KMS-11 (cell line): ENCODE measurements at regions not wholly inside any gene's neighbourhood (a gene's known extent, or its start where the extent isn't known, plus 50 kb on each side); places are given as distances from the start of the nearest gene placed in this dataset.

ENCODE experiments used
- H2AFZ ChIP-seq: fragments of 200-600 bp; sonication (generic); 2 replicates; pipeline ENCODE4 v1.6.1; 2016; ENCODE audit warnings: antibody characterized with exemption, mixed run types, low read depth
- H3K27ac ChIP-seq: fragments of 200-600 bp; sonication (generic); 2 replicates; pipeline ENCODE4 v1.6.1; 2016; ENCODE audit warnings: mild to moderate bottlenecking, mixed run types
- H3K27me3 ChIP-seq: fragments of 200-600 bp; sonication (generic); 2 replicates; pipeline ENCODE4 v1.6.1; 2017; ENCODE audit warnings: mild to moderate bottlenecking, low read depth, mixed run types, moderate library complexity; ENCODE audit not compliant: insufficient read depth
- H3K36me3 ChIP-seq: fragments of 200-600 bp; sonication (generic); 2 replicates; pipeline ENCODE4 v1.6.1; 2017; ENCODE audit warnings: mild to moderate bottlenecking, mixed run types; ENCODE audit not compliant: insufficient read depth
- H3K4me1 ChIP-seq: fragments of 200-600 bp; sonication (generic); 2 replicates; pipeline ENCODE4 v1.6.1; 2016; ENCODE audit warnings: mild to moderate bottlenecking, low read depth, mixed run types; ENCODE audit not compliant: poor library complexity, severe bottlenecking
- H3K4me2 ChIP-seq: fragments of 200-600 bp; sonication (generic); 2 replicates; pipeline ENCODE4 v1.7.0; 2016; ENCODE audit warnings: mild to moderate bottlenecking, mixed run types
- H3K4me3 ChIP-seq: fragments of 200-600 bp; sonication (generic); IDR thresholded peaks from 2 replicates; pipeline ENCODE4 v1.6.1; 2017; ENCODE audit warnings: low read depth, low read length, mixed read lengths; ENCODE audit not compliant: insufficient read depth
- H3K79me2 ChIP-seq: fragments of 200-600 bp; sonication (generic); 2 replicates; pipeline ENCODE4 v1.6.1; 2016; ENCODE audit warnings: low read depth, mixed run types; ENCODE audit not compliant: insufficient read depth
- H3K9ac ChIP-seq: fragments of 200-600 bp; sonication (generic); 2 replicates; pipeline ENCODE4 v1.6.1; 2016; ENCODE audit warnings: mild to moderate bottlenecking, mixed run types
- H4K20me1 ChIP-seq: fragments of 200-600 bp; sonication (generic); 2 replicates; pipeline ENCODE4 v1.6.1; 2016; ENCODE audit warnings: mild to moderate bottlenecking, mixed run types; ENCODE audit not compliant: insufficient read depth
- TF ChIP-seq, protein P1 (sequence below): fragments of 200-600 bp; sonication (generic); conservative IDR thresholded peaks from 2 replicates; pipeline ENCODE4 v1.6.1; 2017; ENCODE audit warnings: low read depth, mild to moderate bottlenecking, antibody characterized with exemption, low read length, moderate library complexity, mixed read lengths

DNA sequence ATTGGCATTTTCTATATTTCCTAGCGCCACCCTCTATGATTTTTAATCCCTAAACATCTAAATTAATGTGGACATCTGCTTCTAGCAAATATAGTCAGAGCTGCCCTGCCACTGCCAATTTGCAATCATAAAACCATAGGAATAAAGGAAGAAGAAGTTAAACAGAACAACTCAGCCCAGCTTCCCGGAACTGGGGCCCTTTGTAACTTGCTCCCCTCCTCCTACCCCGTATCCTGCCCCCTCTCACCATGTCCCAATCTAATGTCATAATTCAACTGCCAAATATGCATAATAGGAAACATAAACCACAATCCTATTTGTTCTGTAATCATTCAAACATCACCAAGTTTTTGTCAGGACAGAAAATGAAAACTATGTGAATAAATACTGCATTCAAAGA lies 74.4 kb upstream of the ACP3 start:
- H3K27me3 ChIP-seq = no peaks in the 10 kb centered on the region
- H3K4me1 ChIP-seq = peaks cover 15% of the 10 kb centered on the region
- H2AFZ ChIP-seq = no peak overlapping the region
- H3K9ac ChIP-seq = no peak overlapping the region
- no peak overlapping the region for H3K4me2 ChIP-seq
- no peak overlapping the region for H3K4me3 ChIP-seq
- no peak overlapping the region for H3K27ac ChIP-seq
- H4K20me1 ChIP-seq = no peaks in the 10 kb centered on the region; the same call in 1 of the 2 replicates
- H3K36me3 ChIP-seq = no peaks in the 10 kb centered on the region
- no peaks in the 10 kb centered on the region for H3K79me2 ChIP-seq
- TF ChIP-seq, protein P1, sequence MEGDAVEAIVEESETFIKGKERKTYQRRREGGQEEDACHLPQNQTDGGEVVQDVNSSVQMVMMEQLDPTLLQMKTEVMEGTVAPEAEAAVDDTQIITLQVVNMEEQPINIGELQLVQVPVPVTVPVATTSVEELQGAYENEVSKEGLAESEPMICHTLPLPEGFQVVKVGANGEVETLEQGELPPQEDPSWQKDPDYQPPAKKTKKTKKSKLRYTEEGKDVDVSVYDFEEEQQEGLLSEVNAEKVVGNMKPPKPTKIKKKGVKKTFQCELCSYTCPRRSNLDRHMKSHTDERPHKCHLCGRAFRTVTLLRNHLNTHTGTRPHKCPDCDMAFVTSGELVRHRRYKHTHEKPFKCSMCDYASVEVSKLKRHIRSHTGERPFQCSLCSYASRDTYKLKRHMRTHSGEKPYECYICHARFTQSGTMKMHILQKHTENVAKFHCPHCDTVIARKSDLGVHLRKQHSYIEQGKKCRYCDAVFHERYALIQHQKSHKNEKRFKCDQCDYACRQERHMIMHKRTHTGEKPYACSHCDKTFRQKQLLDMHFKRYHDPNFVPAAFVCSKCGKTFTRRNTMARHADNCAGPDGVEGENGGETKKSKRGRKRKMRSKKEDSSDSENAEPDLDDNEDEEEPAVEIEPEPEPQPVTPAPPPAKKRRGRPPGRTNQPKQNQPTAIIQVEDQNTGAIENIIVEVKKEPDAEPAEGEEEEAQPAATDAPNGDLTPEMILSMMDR = no peak

DNA sequence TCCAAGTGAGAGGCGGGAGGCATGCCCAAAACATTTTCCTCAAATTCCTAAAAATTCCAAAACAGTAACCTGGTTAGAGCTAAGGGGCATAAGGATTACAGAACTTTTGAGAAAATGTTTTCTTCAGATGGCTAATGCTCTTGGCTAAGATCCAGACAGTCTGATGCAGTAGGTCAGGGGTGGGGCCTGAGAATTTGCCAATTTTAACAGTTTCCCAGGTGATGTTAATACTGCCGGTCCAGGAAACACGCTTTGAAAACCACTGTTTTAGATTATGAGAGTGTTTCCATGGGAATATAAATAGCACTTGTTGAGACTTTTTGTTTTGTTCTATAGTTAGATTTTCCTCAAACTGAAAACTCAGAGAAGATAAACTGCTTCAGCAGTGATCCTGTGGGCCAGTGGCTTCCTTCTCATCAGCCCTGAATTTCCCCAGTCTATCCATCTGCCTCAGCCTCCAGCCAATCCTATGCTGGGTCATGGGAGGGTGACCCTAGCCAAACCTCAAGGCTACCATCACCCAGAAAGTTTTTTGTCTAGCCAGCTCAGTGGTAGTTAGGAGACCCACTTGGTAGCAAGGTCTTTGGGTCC lies 71.6 kb upstream of the ACP3 start:
- Histone ChIP-seq H4K20me1 (no peaks in the 10 kb centered on the region; the same call in 1 of the 2 replicates), H3K79me2 (no peaks in the 10 kb centered on the region), H3K9ac (no peak overlapping the region), H2AFZ (no peak overlapping the region), H3K4me3 (no peak overlapping the region), H3K27ac (no peak overlapping the region), H3K36me3 (no peaks in the 10 kb centered on the region), H3K4me2 (no peak overlapping the region), H3K27me3 (no peaks in the 10 kb centered on the region), H3K4me1 (no peaks in the 10 kb centered on the region)
- TF ChIP-seq, protein P1 = no peak

DNA sequence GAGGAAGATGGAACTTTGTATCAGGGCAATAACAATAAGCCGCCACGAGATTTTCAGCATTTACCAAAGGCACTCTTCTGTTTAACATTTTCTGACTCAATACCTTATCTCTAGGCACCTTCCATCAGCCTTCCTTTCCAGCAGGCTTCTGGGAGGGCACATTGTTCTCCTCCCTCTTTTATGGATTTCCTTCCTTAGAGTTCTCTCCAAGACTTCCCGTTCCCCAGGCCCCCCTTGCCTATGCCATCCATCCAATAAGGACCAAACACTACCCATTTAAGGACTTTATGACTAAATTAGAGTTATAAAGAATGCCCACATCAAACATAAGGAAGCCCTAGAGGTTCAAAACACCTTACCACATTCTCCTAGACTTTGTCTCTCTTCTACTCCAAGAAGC lies 71.0 kb upstream of the ACP3 start:
- TF ChIP-seq, protein P1 = no peak
- Histone ChIP-seq H4K20me1 (no peaks in the 10 kb centered on the region; the same call in 1 of the 2 replicates), H3K79me2 (no peaks in the 10 kb centered on the region), H3K4me2 (no peak overlapping the region), H3K27ac (no peak overlapping the region), H3K27me3 (no peaks in the 10 kb centered on the region), H2AFZ (no peak overlapping the region), H3K36me3 (no peaks in the 10 kb centered on the region), H3K4me1 (no peaks in the 10 kb centered on the region), H3K9ac (no peak overlapping the region), H3K4me3 (no peak overlapping the region)

DNA sequence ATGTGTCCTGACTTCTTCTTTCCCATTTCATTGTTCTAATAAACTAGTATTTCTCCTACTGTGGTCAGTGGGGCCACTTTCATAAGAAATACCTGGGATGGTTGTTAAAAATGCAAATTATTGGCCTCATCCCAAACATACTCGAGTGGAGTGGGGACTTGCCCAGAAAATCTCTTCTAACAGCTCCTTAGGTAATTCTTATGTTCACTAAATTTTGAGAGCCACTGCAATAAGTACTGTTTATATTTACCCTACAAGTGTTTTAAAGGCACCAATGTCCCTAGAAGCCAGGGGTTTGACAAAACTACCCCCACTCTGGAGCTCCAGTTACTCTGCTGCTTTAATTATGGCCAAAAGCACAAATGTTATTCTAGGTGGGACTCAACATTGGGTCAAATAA lies 70.0 kb upstream of the ACP3 start:
- no peaks in the 10 kb centered on the region for H3K27me3 ChIP-seq
- no peak overlapping the region for H3K9ac ChIP-seq
- no peak overlapping the region for H3K4me2 ChIP-seq
- H2AFZ ChIP-seq = no peak overlapping the region
- H3K27ac ChIP-seq = no peak overlapping the region
- H3K36me3 ChIP-seq = no peaks in the 10 kb centered on the region
- no peak overlapping the region for H3K4me3 ChIP-seq
- no peaks in the 10 kb centered on the region for H3K79me2 ChIP-seq
- H3K4me1 ChIP-seq = no peaks in the 10 kb centered on the region
- TF ChIP-seq, protein P1 = no peak
- H4K20me1 ChIP-seq = no peaks in the 10 kb centered on the region; the same call in 1 of the 2 replicates
